Right lobe of liver (tissue), 4 donors: ENCODE measurements at regions not wholly inside any gene's neighbourhood (a gene's known extent, or its start where the extent isn't known, plus 50 kb on each side); places are given as distances from the start of the nearest gene placed in this dataset.

ENCODE experiments used
- POLR2A ChIP-seq: fragments of 450-650 bp; IDR thresholded peaks from one replicate; pipeline ENCODE4 v1.6.1; 2017; ENCODE audit warnings: antibody characterized with exemption, mild to moderate bottlenecking
- TF ChIP-seq, protein P1 (sequence below), 4 donors: fragments of 200-600 bp in 3 of 4; fragments of 450-650 bp in 1 of 4; IDR thresholded peaks; one replicate each; pipeline versions ENCODE4 v1.5.1 to v1.8.0; 2016 to 2022; ENCODE audit warnings: antibody characterized with exemption in 4 of 4, mild to moderate bottlenecking in 2 of 4
- donor health status: DM: no; HTN: no; CAD: no.
- donor health status: DM: no; HTN: no; CAD: no.
- donor health status: DM: no; HTN: yes; CAD: no.

DNA sequence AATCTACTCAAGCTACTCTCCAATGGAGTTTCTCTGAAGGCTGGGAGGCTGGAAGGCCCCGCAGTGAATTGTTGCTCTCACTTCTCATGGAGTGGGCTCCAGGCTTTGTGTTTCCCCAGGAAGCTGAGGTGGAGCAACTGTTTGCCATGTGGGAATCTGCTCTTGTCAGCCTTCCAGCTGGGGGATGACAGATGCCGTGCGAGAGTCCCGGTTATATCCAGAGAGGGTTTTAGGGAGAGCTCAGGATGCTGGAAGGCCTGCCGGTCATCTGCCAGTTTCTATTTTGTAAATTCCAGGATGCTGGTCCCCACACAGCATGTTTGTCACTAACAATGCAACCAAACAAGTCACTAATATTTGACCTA lies 98.2 kb upstream of the NAA20 start:
- TF ChIP-seq, protein P1, sequence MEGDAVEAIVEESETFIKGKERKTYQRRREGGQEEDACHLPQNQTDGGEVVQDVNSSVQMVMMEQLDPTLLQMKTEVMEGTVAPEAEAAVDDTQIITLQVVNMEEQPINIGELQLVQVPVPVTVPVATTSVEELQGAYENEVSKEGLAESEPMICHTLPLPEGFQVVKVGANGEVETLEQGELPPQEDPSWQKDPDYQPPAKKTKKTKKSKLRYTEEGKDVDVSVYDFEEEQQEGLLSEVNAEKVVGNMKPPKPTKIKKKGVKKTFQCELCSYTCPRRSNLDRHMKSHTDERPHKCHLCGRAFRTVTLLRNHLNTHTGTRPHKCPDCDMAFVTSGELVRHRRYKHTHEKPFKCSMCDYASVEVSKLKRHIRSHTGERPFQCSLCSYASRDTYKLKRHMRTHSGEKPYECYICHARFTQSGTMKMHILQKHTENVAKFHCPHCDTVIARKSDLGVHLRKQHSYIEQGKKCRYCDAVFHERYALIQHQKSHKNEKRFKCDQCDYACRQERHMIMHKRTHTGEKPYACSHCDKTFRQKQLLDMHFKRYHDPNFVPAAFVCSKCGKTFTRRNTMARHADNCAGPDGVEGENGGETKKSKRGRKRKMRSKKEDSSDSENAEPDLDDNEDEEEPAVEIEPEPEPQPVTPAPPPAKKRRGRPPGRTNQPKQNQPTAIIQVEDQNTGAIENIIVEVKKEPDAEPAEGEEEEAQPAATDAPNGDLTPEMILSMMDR (IDR thresholded peaks at IDR 0.05), result no peak
- no peak for TF ChIP-seq POLR2A
